Stomach (tissue), 8 donors: ENCODE measurements at regions not wholly inside any gene's neighbourhood (a gene's known extent, or its start where the extent isn't known, plus 50 kb on each side); places are given as distances from the start of the nearest gene placed in this dataset.

Experiments
- DNase-seq, 2 donors: peaks; one replicate each; pipeline versions ENCODE4 v3.0.0 to v3.0.0-alpha.2; 2013 to 2019
- H3K27ac ChIP-seq, 5 donors: fragments of 200-600 bp in 4 of 5; sonication (generic) in 4 of 5; one replicate each; pipeline ENCODE4 v1.5.1; 2013 to 2019; ENCODE audit warnings: mild to moderate bottlenecking in 1 of 5, moderate library complexity in 1 of 5
- H3K27me3 ChIP-seq, 3 donors: fragments of 200-600 bp; sonication (generic); one replicate each; pipeline ENCODE4 v1.5.1; 2017 to 2019; ENCODE audit warnings: mixed run types in 1 of 3
- H3K36me3 ChIP-seq, 4 donors: fragments of 200-600 bp; sonication (generic); 1 replicate in 3 of 4; 2 replicates in 1 of 4; pipeline ENCODE4 v1.5.1; 2016 to 2019
- H3K4me1 ChIP-seq, 4 donors: fragments of 200-600 bp; sonication (generic); one replicate each; pipeline ENCODE4 v1.5.1; 2016 to 2019
- H3K4me3 ChIP-seq, 4 donors: fragments of 200-600 bp; sonication (generic) in 3 of 4; one replicate each; pipeline ENCODE4 v1.5.1; 2016 to 2019; ENCODE audit warnings: mild to moderate bottlenecking in 1 of 4
- H3K9me3 ChIP-seq, 4 donors: fragments of 200-600 bp; sonication (generic); one replicate each; pipeline ENCODE4 v1.5.1; 2016 to 2019
- CTCF ChIP-seq, 7 experiments: fragments of 450-650 bp in 4 of 7; fragments of 200-600 bp in 3 of 7; sonication (generic) in 3 of 7; IDR thresholded peaks; one replicate each; pipeline ENCODE4 v1.5.1; 2016 to 2019; ENCODE audit warnings: antibody characterized with exemption in 7 of 7, control low read depth in 2 of 7, mild to moderate bottlenecking in 1 of 7
- EP300 ChIP-seq: sonication (generic); formaldehyde crosslinking; IDR thresholded peaks from one replicate; pipeline ENCODE4 v1.6.1; 2017; ENCODE audit warnings: antibody characterized with exemption
- POLR2A ChIP-seq, 4 donors: fragments of 450-650 bp; IDR thresholded peaks; one replicate each; pipeline ENCODE4 v1.6.1; 2016; ENCODE audit warnings: antibody characterized with exemption in 4 of 4, control low read depth in 2 of 4, mild to moderate bottlenecking in 1 of 4, moderate library complexity in 1 of 4
- POLR2AphosphoS5 ChIP-seq, 3 donors: sonication (generic); formaldehyde crosslinking; IDR thresholded peaks; one replicate each; pipeline ENCODE4 v1.6.1; 2016; ENCODE audit warnings: antibody characterized with exemption in 3 of 3
- WGBS, 5 donors: extraction: QIAGEN DNeasy Blood & Tissue Kit in 3 of 5; methylation state at CpG; one replicate each; pipeline versions ENCODE4 v1.1.5 to v1.1.7; 2013 to 2018; 5-methylcytosine and 5-hydroxymethylcytosine counted together
- intact Hi-C: fragments of 100-400 bp; cut with DNase I; formaldehyde crosslinking; loops from one replicate; pipeline ENCODE4 v1.15.1; 2023; ENCODE audit warnings: low total_unique reads
- donor health status: healthy with polysubstance abuse.
- donor health status: Bipolar disorder and iron deficiency.
- donor health status: healthy.

DNA sequence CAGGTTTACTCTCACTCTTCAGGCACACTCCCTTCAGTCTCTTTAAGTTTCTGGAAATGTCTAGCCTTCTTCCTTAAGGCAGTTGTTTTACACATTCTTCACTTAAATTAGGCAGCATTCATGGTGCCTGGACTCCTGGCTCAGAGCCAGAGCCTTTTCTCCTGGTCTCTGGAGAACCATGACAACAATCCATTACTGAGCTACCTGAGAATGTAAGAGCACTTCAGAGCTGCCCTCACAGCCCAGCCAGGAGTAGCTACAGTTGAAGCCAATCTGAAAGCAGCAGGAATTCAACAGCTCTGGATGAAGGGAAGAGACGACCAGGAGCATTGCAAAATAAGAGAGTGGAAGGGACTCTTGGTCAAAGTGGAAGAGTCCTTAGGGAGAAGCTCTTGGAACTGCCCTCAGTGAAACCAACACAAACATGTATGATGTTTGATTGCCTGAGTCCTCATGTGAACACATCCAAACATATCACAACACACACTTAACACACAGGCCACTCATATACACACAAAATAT, 416.8 kb upstream of the SPTLC3 start:
- Histone ChIP-seq H3K27ac (no peak overlapping the region), H3K9me3 (peaks cover 0 to 5% (median 0%) of the 10 kb centered on the region in 4 donors), H3K27me3 (no peaks in the 10 kb centered on the region), H3K4me1 (no peaks in the 10 kb centered on the region), H3K36me3 (no peaks in the 10 kb centered on the region), H3K4me3 (no peak overlapping the region)
- intact Hi-C loops = no loop called here
- 20 to 50% (median 36%) methylated on average over 1 of the region's 1 CpG for WGBS, 5 donors
- no peak for TF ChIP-seq EP300
- no peak for TF ChIP-seq POLR2AphosphoS5 (IDR thresholded peaks at IDR 0.05)
- no peak for TF ChIP-seq CTCF (IDR thresholded peaks at IDR 0.05)
- no peak for DNase-seq

DNA sequence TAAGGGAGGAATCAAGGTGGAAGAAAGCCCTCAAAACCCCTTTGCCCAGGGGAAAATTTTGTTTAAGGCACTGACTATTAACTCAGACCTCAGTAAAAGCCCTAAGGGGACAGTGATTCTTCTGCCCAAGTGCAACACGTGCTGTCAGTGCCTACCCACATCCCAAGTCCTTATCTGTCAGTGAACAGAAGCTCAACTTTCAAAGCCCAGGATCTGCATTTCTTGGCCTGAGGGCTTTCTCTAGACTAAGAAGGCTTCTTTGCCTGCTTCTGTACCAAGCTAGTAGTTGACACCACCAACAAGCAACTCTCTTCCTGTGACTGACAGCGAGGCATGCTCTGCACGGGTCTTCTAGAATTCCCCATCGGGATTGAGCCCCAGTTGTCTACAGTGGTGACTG, 416.0 kb upstream of the SPTLC3 start:
- H3K27me3 ChIP-seq = no peaks in the 10 kb centered on the region
- 53 to 82% (median 67%) methylated on average over 4 of the region's 4 CpGs for WGBS, 5 donors
- H3K9me3 ChIP-seq = peaks cover 0 to 5% (median 0%) of the 10 kb centered on the region in 4 donors
- TF ChIP-seq EP300 (no peak), POLR2AphosphoS5 (IDR thresholded peaks at IDR 0.05) (no peak), POLR2A (IDR thresholded peaks at IDR 0.05) (no peak), CTCF (IDR thresholded peaks at IDR 0.05) (no peak)
- H3K27ac ChIP-seq = no peak overlapping the region
- no peak overlapping the region for H3K4me3 ChIP-seq
- H3K4me1 ChIP-seq = no peaks in the 10 kb centered on the region
- no peaks in the 10 kb centered on the region for H3K36me3 ChIP-seq
- intact Hi-C loops = no loop called here
- DNase-seq = no peak

- intact Hi-C loops = no loop called here
- H3K27ac ChIP-seq = no peak overlapping the region
- no peak overlapping the region for H3K4me3 ChIP-seq
- H3K27me3 ChIP-seq = no peaks in the 10 kb centered on the region
- WGBS, 5 donors = 70 to 86% (median 77%) methylated on average over 5 of the region's 5 CpGs
- H3K36me3 ChIP-seq = no peaks in the 10 kb centered on the region
- peaks cover 0 to 5% (median 0%) of the 10 kb centered on the region in 4 donors for H3K9me3 ChIP-seq
- H3K4me1 ChIP-seq = no peaks in the 10 kb centered on the region
- TF ChIP-seq POLR2A (IDR thresholded peaks at IDR 0.05) = no peak
- no peak for TF ChIP-seq CTCF (IDR thresholded peaks at IDR 0.05)
- no peak for TF ChIP-seq POLR2AphosphoS5 (IDR thresholded peaks at IDR 0.05)
- no peak for DNase-seq
Observed at GRCh38 chr20:12593342-12593873, 415.4 kb upstream of the SPTLC3 start.

DNA sequence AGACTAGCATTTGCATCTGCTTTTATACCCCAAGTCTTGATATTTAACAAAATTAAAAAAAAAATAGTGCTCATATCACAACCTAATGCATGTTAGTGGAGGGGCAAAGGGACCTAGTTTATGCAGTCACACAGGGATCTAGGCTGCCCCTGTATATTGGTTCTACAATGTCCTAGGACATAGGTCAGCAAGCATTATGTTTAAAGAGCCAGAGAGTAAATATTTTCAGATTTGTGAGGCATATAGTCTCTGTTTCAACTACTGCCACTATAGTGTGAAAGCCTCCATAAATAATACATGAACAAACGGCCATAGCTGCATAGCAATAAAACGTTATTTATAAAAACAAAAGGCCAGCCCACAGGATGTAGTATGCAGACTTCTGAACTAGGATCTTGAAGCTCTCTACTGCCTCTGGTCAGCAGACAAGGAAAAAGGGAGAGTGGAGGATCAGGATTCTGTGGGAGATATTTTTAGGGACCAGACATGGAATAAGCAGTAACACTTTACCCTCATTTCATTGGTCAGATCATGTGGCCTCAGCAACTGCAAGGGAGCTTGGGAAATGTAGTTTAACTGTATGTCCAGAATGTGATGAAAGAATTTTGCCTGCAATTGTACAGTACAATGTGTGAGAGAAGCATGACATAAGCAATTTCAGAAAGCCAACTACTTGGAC, 414.2 kb upstream of the SPTLC3 start:
- WGBS, 5 donors = 13 to 21% (median 13%) methylated on average over 2 of the region's 2 CpGs
- intact Hi-C loops = no loop called here
- H3K4me1 ChIP-seq = no peaks in the 10 kb centered on the region
- H3K9me3 ChIP-seq = no peaks in the 10 kb centered on the region
- no peak overlapping the region for H3K4me3 ChIP-seq
- no peaks in the 10 kb centered on the region for H3K36me3 ChIP-seq
- TF ChIP-seq EP300 (no peak), POLR2AphosphoS5 (IDR thresholded peaks at IDR 0.05) (no peak), POLR2A (IDR thresholded peaks at IDR 0.05) (no peak), CTCF (IDR thresholded peaks at IDR 0.05) (no peak)
- H3K27ac ChIP-seq = no peak overlapping the region
- DNase-seq = peak in 1 of 2 donors; percentile 53
- no peaks in the 10 kb centered on the region for H3K27me3 ChIP-seq
